Neutrophil (primary cell): ENCODE measurements at regions not wholly inside any gene's neighbourhood (a gene's known extent, or its start where the extent isn't known, plus 50 kb on each side); places are given as distances from the start of the nearest gene placed in this dataset.

Experiments used
- H3K27ac ChIP-seq: fragments of 200-600 bp; sonication (generic); 2 replicates; pipeline ENCODE4 v1.5.1; 2016; ENCODE audit warnings: mild to moderate bottlenecking, moderate library complexity
- H3K27me3 ChIP-seq: fragments of 200-600 bp; sonication (generic); 2 replicates; pipeline ENCODE4 v1.6.0; 2016; ENCODE audit warnings: mild to moderate bottlenecking
- H3K36me3 ChIP-seq: fragments of 200-600 bp; sonication (generic); 2 replicates; pipeline ENCODE4 v1.5.1; 2017
- H3K4me1 ChIP-seq, 2 experiments: fragments of 200-600 bp in 1 of 2; sonication (generic) in 1 of 2; 1 replicate in 1 of 2; 2 replicates in 1 of 2; pipeline versions ENCODE4 v1.5.1 to v1.6.1; 2013 to 2016; ENCODE audit warnings: low read depth in 1 of 2, low read length in 1 of 2, mild to moderate bottlenecking in 1 of 2, moderate library complexity in 1 of 2; ENCODE audit not compliant: control insufficient read depth in 1 of 2, insufficient read depth in 1 of 2
- H3K4me3 ChIP-seq, 2 experiments: fragments of 200-600 bp in 1 of 2; sonication (generic) in 1 of 2; 1 replicate in 1 of 2; 2 replicates in 1 of 2; pipeline ENCODE4 v1.5.1; 2013 to 2016; ENCODE audit warnings: low read depth in 1 of 2, low read length in 1 of 2, mild to moderate bottlenecking in 1 of 2, moderate library complexity in 1 of 2
- H3K9me3 ChIP-seq: fragments of 200-600 bp; sonication (generic); 2 replicates; pipeline ENCODE4 v1.5.1; 2016
- TF ChIP-seq, protein P1 (sequence below): fragments of 200-600 bp; sonication (generic); IDR thresholded peaks from 2 replicates; pipeline ENCODE4 v1.5.1; 2016; ENCODE audit warnings: antibody characterized with exemption

DNA sequence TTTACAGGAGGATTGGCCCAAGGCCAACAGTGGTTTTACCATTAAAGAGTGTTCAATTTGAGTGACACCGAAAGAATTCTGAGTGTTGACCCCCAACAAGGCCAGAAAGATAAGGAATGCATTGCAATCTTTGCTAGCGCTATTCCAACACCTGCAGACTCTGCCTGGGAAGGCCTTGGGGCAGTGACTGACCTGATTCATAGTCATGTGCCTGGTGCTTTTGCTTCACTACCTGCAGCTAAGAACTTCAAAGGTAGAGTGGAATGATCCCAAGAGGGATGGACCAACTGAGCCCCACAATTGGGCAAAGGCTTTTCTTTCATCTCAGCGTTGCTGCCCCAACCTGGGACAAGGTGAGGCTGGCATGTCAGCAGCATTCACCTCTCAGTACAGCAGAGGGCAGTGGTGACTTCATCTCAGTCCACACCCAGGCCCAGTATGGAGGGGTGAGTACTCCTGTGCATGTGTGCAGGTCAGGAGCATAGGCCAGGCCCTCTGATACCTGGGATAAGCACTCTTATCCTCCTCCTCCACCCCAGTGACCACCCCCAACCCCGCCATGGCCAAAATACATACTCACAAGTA, 149.6 kb upstream of the GNAO1 start:
- TF ChIP-seq, protein P1, sequence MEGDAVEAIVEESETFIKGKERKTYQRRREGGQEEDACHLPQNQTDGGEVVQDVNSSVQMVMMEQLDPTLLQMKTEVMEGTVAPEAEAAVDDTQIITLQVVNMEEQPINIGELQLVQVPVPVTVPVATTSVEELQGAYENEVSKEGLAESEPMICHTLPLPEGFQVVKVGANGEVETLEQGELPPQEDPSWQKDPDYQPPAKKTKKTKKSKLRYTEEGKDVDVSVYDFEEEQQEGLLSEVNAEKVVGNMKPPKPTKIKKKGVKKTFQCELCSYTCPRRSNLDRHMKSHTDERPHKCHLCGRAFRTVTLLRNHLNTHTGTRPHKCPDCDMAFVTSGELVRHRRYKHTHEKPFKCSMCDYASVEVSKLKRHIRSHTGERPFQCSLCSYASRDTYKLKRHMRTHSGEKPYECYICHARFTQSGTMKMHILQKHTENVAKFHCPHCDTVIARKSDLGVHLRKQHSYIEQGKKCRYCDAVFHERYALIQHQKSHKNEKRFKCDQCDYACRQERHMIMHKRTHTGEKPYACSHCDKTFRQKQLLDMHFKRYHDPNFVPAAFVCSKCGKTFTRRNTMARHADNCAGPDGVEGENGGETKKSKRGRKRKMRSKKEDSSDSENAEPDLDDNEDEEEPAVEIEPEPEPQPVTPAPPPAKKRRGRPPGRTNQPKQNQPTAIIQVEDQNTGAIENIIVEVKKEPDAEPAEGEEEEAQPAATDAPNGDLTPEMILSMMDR, result no peak
- no peak overlapping the region for H3K4me3 ChIP-seq
- H3K9me3 ChIP-seq, result no peaks in the 10 kb centered on the region
- H3K4me1 ChIP-seq, result no peaks in the 10 kb centered on the region
- no peaks in the 10 kb centered on the region for H3K36me3 ChIP-seq
- no peaks in the 10 kb centered on the region for H3K27me3 ChIP-seq
- H3K27ac ChIP-seq, result no peak overlapping the region

GRCh38 chr16:56038564-56039098, 152.7 kb upstream of the GNAO1 start:
- H3K27me3 ChIP-seq, result no peaks in the 10 kb centered on the region
- H3K4me1 ChIP-seq, result no peaks in the 10 kb centered on the region
- no peak overlapping the region for H3K4me3 ChIP-seq
- H3K9me3 ChIP-seq, result no peaks in the 10 kb centered on the region
- TF ChIP-seq, protein P1, result no peak
- H3K36me3 ChIP-seq, result no peaks in the 10 kb centered on the region
- H3K27ac ChIP-seq, result no peak overlapping the region

GRCh38 chr16:56032072-56032471, 156.9 kb upstream of the CES5A start:
- no peaks in the 10 kb centered on the region for H3K36me3 ChIP-seq
- no peak overlapping the region for H3K27ac ChIP-seq
- TF ChIP-seq, protein P1, result no peak
- H3K27me3 ChIP-seq, result peaks cover 5% of the 10 kb centered on the region
- H3K4me1 ChIP-seq, result no peaks in the 10 kb centered on the region
- H3K4me3 ChIP-seq, result no peak overlapping the region
- H3K9me3 ChIP-seq, result no peaks in the 10 kb centered on the region

- H3K9me3 ChIP-seq, result no peaks in the 10 kb centered on the region
- no peak overlapping the region for H3K4me3 ChIP-seq
- TF ChIP-seq, protein P1, result no peak
- no peaks in the 10 kb centered on the region for H3K36me3 ChIP-seq
- no peak overlapping the region for H3K27ac ChIP-seq
- H3K27me3 ChIP-seq, result peaks cover 5% of the 10 kb centered on the region
- H3K4me1 ChIP-seq, result no peaks in the 10 kb centered on the region
Observed at GRCh38 chr16:56029026-56029425, 153.9 kb upstream of the CES5A start.

DNA sequence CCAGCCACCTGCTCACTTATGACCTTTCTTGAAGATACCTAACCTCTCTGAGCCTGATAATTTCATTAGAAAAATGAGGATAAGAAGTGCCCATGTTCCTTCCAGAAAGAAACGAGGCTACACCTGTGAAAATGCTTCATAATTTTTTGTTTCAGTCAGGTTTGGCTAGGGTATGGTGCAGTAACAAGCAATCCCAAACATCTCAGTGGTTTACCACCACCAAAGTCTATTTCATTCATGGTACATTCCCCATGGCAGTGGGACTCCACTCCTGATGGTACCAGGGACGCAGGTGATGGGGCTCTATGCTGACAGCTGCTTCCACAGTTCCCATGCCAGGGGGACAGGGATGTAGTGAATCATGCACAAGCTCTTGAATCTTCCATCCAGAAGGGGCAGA, 147.6 kb upstream of the CES5A start:
- no peak overlapping the region for H3K27ac ChIP-seq
- TF ChIP-seq, protein P1, result no peak
- no peaks in the 10 kb centered on the region for H3K4me1 ChIP-seq
- no peaks in the 10 kb centered on the region for H3K27me3 ChIP-seq
- H3K9me3 ChIP-seq, result no peaks in the 10 kb centered on the region
- no peaks in the 10 kb centered on the region for H3K36me3 ChIP-seq
- no peak overlapping the region for H3K4me3 ChIP-seq
